ENCODE measurements at regions not wholly inside any gene's neighbourhood (a gene's known extent, or its start where the extent isn't known, plus 50 kb on each side); places are given as distances from the start of the nearest gene placed in this dataset.

GRCh38 chr2:238638100-238638981 lies 209.5 kb upstream of the TWIST2 start:
- no peak for DNase-seq

DNA sequence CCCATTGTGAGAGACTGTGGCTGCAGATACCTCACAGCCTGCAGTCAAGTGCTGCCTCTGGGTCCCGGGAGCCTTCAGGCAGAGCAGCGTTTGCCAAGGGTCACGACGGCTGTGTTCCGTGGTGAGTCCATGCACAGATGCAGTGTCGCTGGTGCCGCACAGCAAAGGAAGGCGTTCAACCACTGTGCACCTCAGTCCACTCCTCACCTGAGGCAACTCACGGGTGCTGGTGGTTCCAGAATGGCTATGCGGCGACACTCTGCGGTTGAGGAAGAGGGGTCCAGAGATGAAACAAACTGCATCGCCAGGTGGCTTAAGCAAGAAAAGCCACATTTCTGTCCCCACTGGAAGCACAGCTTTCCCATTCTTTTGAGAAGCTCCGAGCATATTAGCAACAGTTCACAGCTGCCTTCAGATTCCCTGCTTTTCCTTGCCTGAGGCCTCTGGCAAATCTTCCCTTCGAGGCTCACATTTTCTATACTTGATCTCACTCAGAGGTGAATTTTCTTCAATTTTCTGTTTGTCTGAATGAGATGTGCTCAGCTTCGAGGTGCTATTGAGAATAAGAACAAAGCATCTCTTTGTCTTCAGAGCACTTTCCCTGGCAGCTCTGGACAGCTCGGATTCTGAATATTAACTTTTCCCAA lies 208.8 kb upstream of the TWIST2 start:
- DNase-seq: no peak

DNA sequence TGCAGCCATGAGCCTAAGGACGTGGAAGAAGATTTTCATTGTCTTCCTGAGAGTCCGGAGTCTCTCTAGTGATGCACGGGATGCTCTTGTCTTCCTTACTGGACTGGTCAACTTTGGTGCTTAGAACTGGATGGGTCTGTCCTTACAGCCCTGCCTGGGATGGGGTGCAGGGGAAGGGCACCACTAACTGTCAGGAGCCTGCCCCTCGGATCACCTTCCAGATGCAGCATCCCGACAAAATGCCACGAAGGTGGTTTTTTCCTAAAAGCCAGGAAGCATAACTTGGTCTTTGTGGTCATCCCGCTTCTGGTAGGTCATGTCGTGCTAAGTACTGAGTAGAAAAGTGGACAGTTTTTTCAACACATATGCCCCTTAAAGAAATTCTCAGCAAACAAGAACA lies 207.4 kb upstream of the TWIST2 start:
- DNase-seq: no peak

DNA sequence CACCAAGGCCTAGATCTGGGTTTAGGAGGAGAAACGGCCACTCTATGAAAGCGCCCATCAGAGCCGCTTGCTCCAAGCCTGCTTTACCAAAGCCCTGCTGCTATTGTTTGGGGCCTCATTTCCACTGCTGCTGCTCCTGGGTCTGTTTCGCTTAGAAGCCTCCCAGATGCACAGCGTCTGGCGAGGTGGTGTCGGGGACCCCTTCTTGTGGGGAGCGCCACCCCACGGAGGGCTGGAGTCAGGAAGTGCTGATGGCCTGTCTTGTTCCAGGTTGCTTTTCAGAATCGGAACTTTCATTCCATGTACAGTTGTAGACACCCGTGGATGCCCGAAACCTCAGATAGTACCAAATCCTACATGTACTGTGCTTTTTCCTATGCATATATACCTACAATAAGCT lies 204.9 kb upstream of the TWIST2 start:
- DNase-seq: no peak

GRCh38 chr2:238643400-238643907 lies 204.4 kb upstream of the TWIST2 start:
- no peak for DNase-seq

GRCh38 chr2:238644095-238645081 lies 203.5 kb upstream of the TWIST2 start:
- DNase-seq: no peak

GRCh38 chr2:238645095-238645494 lies 202.8 kb upstream of the TWIST2 start:
- DNase-seq: no peak

DNA sequence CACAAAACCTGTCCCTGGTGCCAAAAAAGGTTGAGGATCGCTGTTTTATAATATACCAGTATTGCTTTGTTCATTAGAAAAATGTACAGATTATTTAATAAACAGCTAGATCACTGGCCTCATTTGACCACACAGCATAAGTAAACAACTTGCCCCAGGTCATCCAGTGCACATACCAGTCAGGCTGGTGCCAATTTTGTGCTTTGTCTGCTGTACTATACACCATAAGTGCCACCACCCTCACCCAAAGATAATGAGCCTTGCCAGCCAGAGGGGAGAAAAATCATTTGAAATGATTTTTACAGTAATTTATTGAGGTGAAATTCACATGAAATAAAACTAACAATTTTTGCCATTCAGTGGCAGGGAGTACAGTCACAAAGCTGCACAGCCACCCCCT lies 202.2 kb upstream of the TWIST2 start:
- DNase-seq: no peak

GRCh38 chr2:238646281-238646680 lies 201.6 kb upstream of the TWIST2 start:
- DNase-seq: no peak

- DNase-seq: no peak
Measured at GRCh38 chr2:238646803-238647202, 201.1 kb upstream of the TWIST2 start.

DNA sequence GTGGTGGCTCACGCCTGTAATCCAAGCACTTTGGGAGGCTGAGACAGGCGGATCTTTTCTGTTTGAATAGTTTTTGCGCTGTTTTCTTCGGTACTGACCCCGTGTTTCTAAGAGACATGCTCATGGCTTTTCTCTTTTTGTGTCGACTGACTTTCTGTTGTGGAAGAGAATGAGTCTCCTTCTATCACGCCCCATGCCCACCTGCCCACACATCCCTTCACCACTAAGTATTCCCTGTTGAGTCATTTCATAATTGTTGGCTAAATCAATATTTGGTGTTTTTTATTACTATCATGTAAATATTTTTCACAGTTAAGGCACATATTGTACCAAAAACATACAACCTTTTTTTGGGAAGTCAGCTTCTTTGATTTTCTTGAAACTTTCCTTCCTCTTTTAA lies 198.8 kb upstream of the TWIST2 start:
- no peak for DNase-seq

DNA sequence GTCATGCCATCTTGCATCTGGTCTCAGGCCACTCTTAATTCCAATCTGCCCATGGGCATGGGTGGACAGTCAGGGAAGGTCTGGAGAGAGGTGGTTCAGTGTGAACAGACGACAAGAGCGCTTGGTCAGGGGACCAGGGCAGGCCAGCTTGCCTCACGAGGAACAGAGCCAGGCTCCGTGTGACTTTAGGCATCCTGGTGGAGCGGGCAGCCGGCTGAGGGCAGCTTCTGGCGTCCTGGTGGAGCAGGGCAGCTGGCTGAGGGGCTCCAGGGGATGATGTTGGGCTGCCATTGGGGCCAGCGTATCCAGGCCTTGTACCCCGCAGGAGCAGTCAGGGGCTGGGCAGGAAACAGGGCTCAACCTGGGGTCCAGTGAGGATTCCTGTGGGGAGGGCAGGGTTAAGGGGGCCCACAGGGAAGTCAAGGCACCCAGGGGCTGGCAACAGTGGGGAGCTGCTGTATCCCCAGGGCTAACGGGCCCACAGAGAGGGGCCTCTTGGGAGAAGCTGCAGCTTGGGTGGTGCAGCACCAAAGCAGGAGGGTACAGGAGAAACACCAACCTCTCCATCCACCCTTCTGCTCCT lies 197.9 kb upstream of the TWIST2 start:
- no peak for DNase-seq

DNA sequence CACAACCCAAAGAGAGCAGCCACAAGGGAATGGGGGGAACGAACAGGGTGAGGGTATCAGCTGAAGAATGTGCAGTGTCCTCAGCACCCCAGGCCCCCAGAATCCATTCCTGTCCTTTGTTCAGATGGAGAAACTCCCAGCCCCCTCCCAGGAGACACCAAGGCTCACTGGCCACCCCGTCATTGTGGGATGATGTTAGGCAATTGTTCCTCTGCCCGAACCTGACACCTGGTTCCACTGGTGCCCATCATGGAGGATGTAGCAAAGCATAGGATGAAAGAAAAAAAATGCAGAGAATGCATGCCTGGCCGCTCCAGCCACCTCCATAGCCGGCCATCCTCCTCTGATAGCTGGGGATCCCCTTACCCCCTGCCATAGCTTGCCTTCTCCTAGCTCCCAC lies 197.3 kb upstream of the TWIST2 start:
- no peak for DNase-seq

- no peak for DNase-seq
Measured at GRCh38 chr2:238651306-238652052, 196.4 kb upstream of the TWIST2 start.

DNA sequence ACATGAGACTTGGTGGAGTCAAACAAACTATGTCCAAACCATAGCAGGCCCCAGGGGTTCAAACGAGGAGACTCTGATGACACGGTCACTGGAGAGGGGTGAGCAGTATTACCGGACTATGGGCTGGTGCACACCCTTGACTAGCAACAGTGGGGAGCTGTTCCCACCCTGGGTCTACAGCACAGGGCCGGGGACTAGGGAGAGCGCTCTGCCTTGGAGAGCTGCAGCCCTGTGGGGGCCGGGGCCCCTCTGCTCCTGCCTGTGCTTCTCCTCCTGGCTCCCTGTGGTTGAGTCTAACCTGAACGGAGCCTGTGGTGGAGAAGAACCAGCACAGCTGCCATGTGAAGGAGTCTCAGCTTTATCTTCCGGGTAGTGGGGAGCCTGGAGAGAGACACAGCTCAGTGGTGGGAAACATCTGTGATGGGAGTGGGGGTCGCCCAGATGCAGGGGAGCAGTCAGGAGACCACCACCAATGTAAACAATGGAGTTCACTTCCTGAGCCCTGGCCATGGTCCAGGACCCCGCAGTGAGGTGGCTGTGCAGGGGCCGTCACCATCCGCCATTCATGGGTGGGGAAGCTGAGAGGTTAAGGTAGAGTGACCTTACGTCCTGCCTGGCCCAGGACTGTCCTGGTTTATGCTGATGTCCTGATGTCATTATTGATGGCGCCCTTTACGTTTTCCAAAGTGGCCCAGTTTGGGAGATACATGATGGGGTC lies 195.7 kb upstream of the TWIST2 start:
- no peak for DNase-seq

- no peak for DNase-seq
Measured at GRCh38 chr2:238652771-238653157, 195.1 kb upstream of the TWIST2 start.

GRCh38 chr2:238653431-238654109 lies 194.3 kb upstream of the TWIST2 start:
- no peak for DNase-seq

DNA sequence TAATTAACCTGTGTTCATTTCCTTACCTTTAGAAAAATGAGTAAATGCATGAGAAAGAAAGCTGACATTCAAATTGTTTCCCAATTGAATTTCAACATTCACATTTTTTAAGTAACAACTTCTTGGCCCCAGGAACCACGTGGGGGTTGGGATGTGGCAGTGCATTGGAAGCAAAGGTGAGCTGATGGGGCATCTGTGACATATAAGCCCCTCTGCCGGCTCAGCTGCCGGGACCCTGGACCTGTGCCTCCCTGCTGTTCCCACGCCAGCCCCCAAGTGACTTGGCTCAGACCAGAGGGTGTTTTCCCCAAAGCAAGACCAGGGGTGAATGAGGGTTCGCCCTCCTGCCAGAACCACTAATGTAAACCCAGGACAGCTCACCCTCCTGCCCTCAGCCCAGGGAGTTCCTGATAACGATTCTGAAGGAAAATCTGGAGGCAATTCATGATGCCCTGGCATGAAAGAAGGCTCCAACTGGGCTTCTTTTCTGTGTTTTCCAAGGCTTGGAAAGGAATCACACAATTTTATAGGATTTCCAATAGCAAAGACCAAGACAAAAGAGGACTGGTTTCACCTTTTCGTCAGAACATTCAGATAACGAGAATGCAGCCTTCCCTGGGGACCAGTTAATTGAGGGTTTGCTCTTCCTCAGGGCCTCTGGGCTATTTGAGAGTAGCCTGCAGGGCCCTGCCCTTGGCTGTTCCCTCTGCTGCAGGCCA lies 193.2 kb upstream of the TWIST2 start:
- no peak for DNase-seq

DNA sequence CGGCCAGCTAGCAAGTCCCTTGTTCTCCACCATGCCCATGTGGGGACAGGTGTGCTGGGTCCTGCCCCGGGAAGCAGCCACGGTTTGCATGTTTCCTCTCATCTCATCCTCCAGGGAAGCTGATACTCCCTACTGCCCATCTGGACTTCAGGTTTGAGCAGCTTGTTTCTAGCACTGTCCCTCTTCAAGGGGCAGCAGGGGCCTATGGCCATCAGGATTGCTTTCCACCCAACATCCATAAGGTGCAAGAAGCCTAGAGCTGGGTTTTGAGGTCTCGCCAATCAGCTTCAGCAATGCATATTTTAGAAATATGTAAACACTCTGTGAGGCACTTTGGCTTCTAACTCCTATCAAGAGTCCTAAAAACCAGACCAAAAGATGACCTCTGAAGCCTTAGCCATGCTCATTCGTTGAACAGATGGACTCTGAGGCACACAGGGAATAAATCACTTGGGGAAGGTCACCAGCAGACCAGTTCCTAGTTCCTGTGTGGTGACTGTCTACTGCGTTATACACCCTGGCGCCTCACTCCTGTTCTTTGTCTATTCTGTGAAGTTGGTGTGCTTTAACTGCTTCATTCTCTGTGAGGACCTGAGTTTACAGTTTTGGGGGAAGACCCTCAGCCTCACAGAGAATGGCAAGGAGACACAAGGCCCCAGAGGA lies 192.6 kb upstream of the TWIST2 start:
- no peak for DNase-seq
